GM06990 (cell line): ENCODE measurements at regions not wholly inside any gene's neighbourhood (a gene's known extent, or its start where the extent isn't known, plus 50 kb on each side); places are given as distances from the start of the nearest gene placed in this dataset.

Experiments
- DNase-seq: peaks from one replicate; pipeline ENCODE4 v3.0.0-alpha.2; 2011; ENCODE audit not compliant: insufficient read length; ENCODE audit errors: extremely low read depth
- H3K27me3 ChIP-seq: replicated peaks from 2 replicates; pipeline ENCODE4 v1.6.0; 2011; ENCODE audit warnings: low read length; ENCODE audit not compliant: control insufficient read depth, insufficient read depth
- H3K36me3 ChIP-seq: 2 replicates; pipeline ENCODE4 v1.5.1; 2011; ENCODE audit warnings: low read length; ENCODE audit not compliant: control insufficient read depth, insufficient read depth
- H3K4me3 ChIP-seq: replicated peaks from 2 replicates; pipeline ENCODE4 v1.5.1; 2011; ENCODE audit warnings: low read depth, mild to moderate bottlenecking, control low read depth, low read length
- CTCF ChIP-seq: IDR thresholded peaks from 2 replicates; pipeline ENCODE4 v1.5.1; 2011; ENCODE audit warnings: low read length, control low read depth, mild to moderate bottlenecking, inconsistent platforms; ENCODE audit not compliant: insufficient read depth, poor library complexity, severe bottlenecking

- DNase-seq: no peak
Observed at GRCh38 chr2:79223539-79223938, 64.0 kb upstream of the REG3A start.

GRCh38 chr2:79219383-79219988 is 59.9 kb upstream of the REG3A start:
- H3K4me3 ChIP-seq: no peak overlapping the region
- H3K36me3 ChIP-seq: no peaks in the 10 kb centered on the region
- no peaks in the 10 kb centered on the region for H3K27me3 ChIP-seq
- DNase-seq: no peak
- TF ChIP-seq CTCF: peak; percentile 86

More at GRCh38 chr2:79223539-79223938, 64.0 kb upstream of the REG3A start:
- Histone ChIP-seq H3K27me3 (no peaks in the 10 kb centered on the region), H3K4me3 (no peak overlapping the region), H3K36me3 (no peaks in the 10 kb centered on the region)
- TF ChIP-seq CTCF: no peak

GRCh38 chr2:79210274-79210917 is 50.8 kb upstream of the REG3A start:
- Histone ChIP-seq H3K27me3 (no peaks in the 10 kb centered on the region), H3K4me3 (no peak overlapping the region), H3K36me3 (no peaks in the 10 kb centered on the region)
- DNase-seq: no peak
- no peak for TF ChIP-seq CTCF
